ENCODE measurements at regions not wholly inside any gene's neighbourhood (a gene's known extent, or its start where the extent isn't known, plus 50 kb on each side); places are given as distances from the start of the nearest gene placed in this dataset.

- TF ChIP-seq, protein P1, sequence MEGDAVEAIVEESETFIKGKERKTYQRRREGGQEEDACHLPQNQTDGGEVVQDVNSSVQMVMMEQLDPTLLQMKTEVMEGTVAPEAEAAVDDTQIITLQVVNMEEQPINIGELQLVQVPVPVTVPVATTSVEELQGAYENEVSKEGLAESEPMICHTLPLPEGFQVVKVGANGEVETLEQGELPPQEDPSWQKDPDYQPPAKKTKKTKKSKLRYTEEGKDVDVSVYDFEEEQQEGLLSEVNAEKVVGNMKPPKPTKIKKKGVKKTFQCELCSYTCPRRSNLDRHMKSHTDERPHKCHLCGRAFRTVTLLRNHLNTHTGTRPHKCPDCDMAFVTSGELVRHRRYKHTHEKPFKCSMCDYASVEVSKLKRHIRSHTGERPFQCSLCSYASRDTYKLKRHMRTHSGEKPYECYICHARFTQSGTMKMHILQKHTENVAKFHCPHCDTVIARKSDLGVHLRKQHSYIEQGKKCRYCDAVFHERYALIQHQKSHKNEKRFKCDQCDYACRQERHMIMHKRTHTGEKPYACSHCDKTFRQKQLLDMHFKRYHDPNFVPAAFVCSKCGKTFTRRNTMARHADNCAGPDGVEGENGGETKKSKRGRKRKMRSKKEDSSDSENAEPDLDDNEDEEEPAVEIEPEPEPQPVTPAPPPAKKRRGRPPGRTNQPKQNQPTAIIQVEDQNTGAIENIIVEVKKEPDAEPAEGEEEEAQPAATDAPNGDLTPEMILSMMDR (IDR thresholded peaks at IDR 0.05) = no peak
- TF ChIP-seq, protein P2, sequence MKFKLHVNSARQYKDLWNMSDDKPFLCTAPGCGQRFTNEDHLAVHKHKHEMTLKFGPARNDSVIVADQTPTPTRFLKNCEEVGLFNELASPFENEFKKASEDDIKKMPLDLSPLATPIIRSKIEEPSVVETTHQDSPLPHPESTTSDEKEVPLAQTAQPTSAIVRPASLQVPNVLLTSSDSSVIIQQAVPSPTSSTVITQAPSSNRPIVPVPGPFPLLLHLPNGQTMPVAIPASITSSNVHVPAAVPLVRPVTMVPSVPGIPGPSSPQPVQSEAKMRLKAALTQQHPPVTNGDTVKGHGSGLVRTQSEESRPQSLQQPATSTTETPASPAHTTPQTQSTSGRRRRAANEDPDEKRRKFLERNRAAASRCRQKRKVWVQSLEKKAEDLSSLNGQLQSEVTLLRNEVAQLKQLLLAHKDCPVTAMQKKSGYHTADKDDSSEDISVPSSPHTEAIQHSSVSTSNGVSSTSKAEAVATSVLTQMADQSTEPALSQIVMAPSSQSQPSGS (CRISPR knock-in tag; IDR thresholded peaks at IDR 0.05; ENCODE audit: borderline replicate concordance, low read depth) = no peak
- TF ChIP-seq JUN (CRISPR knock-in tag; IDR thresholded peaks at IDR 0.05) (no peak), ETV6 (CRISPR knock-in tag; IDR thresholded peaks at IDR 0.05) (no peak), USF2 (CRISPR knock-in tag; IDR thresholded peaks at IDR 0.05) (no peak), ESRRA (CRISPR knock-in tag; IDR thresholded peaks at IDR 0.05; ENCODE audit: borderline replicate concordance) (no peak), FOXP1 (CRISPR knock-in tag; IDR thresholded peaks at IDR 0.05; ENCODE audit: borderline replicate concordance) (no peak), HMGXB4 (CRISPR knock-in tag; IDR thresholded peaks at IDR 0.05) (no peak), ZNF263 (CRISPR knock-in tag; IDR thresholded peaks at IDR 0.05; ENCODE audit: low read depth) (no peak), NFATC4 (CRISPR knock-in tag; IDR thresholded peaks at IDR 0.05) (no peak), E2F1 (CRISPR knock-in tag; IDR thresholded peaks at IDR 0.05) (no peak), SP1 (CRISPR knock-in tag; conservative IDR thresholded peaks at IDR 0.05) (no peak), KAT7 (CRISPR knock-in tag; IDR thresholded peaks at IDR 0.05; ENCODE audit: borderline replicate concordance) (no peak)
- TF ChIP-seq, protein P3, sequence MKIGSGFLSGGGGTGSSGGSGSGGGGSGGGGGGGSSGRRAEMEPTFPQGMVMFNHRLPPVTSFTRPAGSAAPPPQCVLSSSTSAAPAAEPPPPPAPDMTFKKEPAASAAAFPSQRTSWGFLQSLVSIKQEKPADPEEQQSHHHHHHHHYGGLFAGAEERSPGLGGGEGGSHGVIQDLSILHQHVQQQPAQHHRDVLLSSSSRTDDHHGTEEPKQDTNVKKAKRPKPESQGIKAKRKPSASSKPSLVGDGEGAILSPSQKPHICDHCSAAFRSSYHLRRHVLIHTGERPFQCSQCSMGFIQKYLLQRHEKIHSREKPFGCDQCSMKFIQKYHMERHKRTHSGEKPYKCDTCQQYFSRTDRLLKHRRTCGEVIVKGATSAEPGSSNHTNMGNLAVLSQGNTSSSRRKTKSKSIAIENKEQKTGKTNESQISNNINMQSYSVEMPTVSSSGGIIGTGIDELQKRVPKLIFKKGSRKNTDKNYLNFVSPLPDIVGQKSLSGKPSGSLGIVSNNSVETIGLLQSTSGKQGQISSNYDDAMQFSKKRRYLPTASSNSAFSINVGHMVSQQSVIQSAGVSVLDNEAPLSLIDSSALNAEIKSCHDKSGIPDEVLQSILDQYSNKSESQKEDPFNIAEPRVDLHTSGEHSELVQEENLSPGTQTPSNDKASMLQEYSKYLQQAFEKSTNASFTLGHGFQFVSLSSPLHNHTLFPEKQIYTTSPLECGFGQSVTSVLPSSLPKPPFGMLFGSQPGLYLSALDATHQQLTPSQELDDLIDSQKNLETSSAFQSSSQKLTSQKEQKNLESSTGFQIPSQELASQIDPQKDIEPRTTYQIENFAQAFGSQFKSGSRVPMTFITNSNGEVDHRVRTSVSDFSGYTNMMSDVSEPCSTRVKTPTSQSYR (CRISPR knock-in tag; IDR thresholded peaks at IDR 0.05) = no peak
Observed at GRCh38 chr2:220053919-220054318, 426.5 kb downstream of the SLC4A3 start.

Measured in WTC11 (cell line).